ENCODE measurements at regions not wholly inside any gene's neighbourhood (a gene's known extent, or its start where the extent isn't known, plus 50 kb on each side); places are given as distances from the start of the nearest gene placed in this dataset.

- Histone ChIP-seq H3K36me3 (ENCODE audit: control insufficient read depth in 1 of 2, insufficient read depth in 2 of 2, low read length in 2 of 2) (no peaks in the 10 kb centered on the region), H3K27me3 (ENCODE audit: insufficient read depth, low read length) (no peaks in the 10 kb centered on the region), H3K4me3 (replicated peaks in 1 of 2; ENCODE audit: low read depth in 1 of 2, low read length in 2 of 2) (no peak overlapping the region), H4K20me1 (ENCODE audit: insufficient read depth) (no peaks in the 10 kb centered on the region), H3K9me3 (ENCODE audit: control insufficient read depth in 1 of 2, insufficient read depth in 1 of 2, low read depth in 1 of 2, low read length in 2 of 2) (no peaks in the 10 kb centered on the region), H3K9ac (ENCODE audit: low read length) (no peak overlapping the region), H2AFZ (ENCODE audit: low read depth, low read length, poor library complexity, severe bottlenecking) (no peak overlapping the region), H3K79me2 (ENCODE audit: insufficient read depth, low read length) (no peaks in the 10 kb centered on the region), H3K9me2 (ENCODE audit: insufficient read depth) (no peaks in the 10 kb centered on the region), H3K4me2 (ENCODE audit: low read length) (no peak overlapping the region), H3K27ac (ENCODE audit: low read depth, low read length) (no peak overlapping the region), H3K4me1 (ENCODE audit: control insufficient read depth in 1 of 2, insufficient read depth in 2 of 2, low read length in 2 of 2) (no peaks in the 10 kb centered on the region)
- peak; percentile 70 for ATAC-seq
- peak; percentile 70 for TF ChIP-seq RAD21 (IDR thresholded peaks at IDR 0.05; ENCODE audit: low read depth)
- peak; percentile 36 to 72 (median 58); a peak in 5 of 6 replicates for TF ChIP-seq CTCF (IDR thresholded peaks at IDR 0.05 in 2 of 3, conservative IDR thresholded peaks at IDR 0.05 in 1 of 3; ENCODE audit: borderline replicate concordance in 1 of 3, insufficient read depth in 1 of 3, low read depth in 2 of 3, low read length in 2 of 3)
- TF ChIP-seq CEBPB (IDR thresholded peaks at IDR 0.05; ENCODE audit: low read depth), result no peak
- CTCF ChIA-PET, result interaction anchor here (0.5 to 2.9 kb wide), 16 partner anchors 9 to 885 kb away, joined by 3 to 44 read pairs (median 3); no protein-coding TSS in a partner anchor
- RAD21 ChIA-PET (ENCODE audit: low non-redundant PET in 1 of 2, low total read pairs in 2 of 2, uncharacterized antibody in 2 of 2, unreplicated experiment in 2 of 2), result interaction anchor here (0.8 to 1.8 kb wide), 4 partner anchors 46 to 117 kb away, joined by 3 to 6 read pairs (median 4); no protein-coding TSS in a partner anchor
- BruUV-seq (replicated peaks), result no TSS peak
- POLR2A ChIA-PET, result interaction anchor here (1.5 kb wide), 1 partner anchor 110 kb away, joined by 4 read pairs; no protein-coding TSS in a partner anchor
- intact Hi-C loops (cut with micrococcal nuclease), result loop anchor here (1.0 kb wide), 1 partner anchor 111 kb away; no protein-coding TSS in a partner anchor
- DNase-seq (ENCODE audit: low read depth, low spot score), result peak; percentile 24
These were observed 124.8 kb downstream of the NUP35 start for GRCh38 chr2:183248866-183249567.

- POLR2A ChIA-PET, result interaction anchor here (1.5 kb wide), 1 partner anchor 109 kb away, joined by 4 read pairs; no protein-coding TSS in a partner anchor
- TF ChIP-seq EZH2 (IDR thresholded peaks at IDR 0.05) (no peak), ATF3 (IDR thresholded peaks at IDR 0.05) (no peak), CBX3 (IDR thresholded peaks at IDR 0.05; ENCODE audit: low read depth) (no peak), TCF7L2 (IDR thresholded peaks at IDR 0.05; ENCODE audit: borderline replicate concordance, extremely low read depth, insufficient read depth, insufficient read length) (no peak), EZH2phosphoT487 (IDR thresholded peaks at IDR 0.05; ENCODE audit: borderline replicate concordance) (no peak)
- Histone ChIP-seq H3K27me3 (ENCODE audit: insufficient read depth, low read length) (no peaks in the 10 kb centered on the region), H4K20me1 (ENCODE audit: insufficient read depth) (no peaks in the 10 kb centered on the region), H3K36me3 (ENCODE audit: control insufficient read depth in 1 of 2, insufficient read depth in 2 of 2, low read length in 2 of 2) (no peaks in the 10 kb centered on the region), H3K9me2 (ENCODE audit: insufficient read depth) (no peaks in the 10 kb centered on the region), H3K9ac (ENCODE audit: low read length) (no peak overlapping the region), H3K4me2 (ENCODE audit: low read length) (no peak overlapping the region), H3K9me3 (ENCODE audit: control insufficient read depth in 1 of 2, insufficient read depth in 1 of 2, low read depth in 1 of 2, low read length in 2 of 2) (no peaks in the 10 kb centered on the region), H2AFZ (ENCODE audit: low read depth, low read length, poor library complexity, severe bottlenecking) (no peak overlapping the region), H3K4me1 (ENCODE audit: control insufficient read depth in 1 of 2, insufficient read depth in 2 of 2, low read length in 2 of 2) (no peaks in the 10 kb centered on the region), H3K4me3 (replicated peaks in 1 of 2; ENCODE audit: low read depth in 1 of 2, low read length in 2 of 2) (no peak overlapping the region), H3K27ac (ENCODE audit: low read depth, low read length) (no peak overlapping the region), H3K79me2 (ENCODE audit: insufficient read depth, low read length) (no peaks in the 10 kb centered on the region)
- intact Hi-C loops (cut with micrococcal nuclease), result no loop called here
- BruUV-seq (replicated peaks), result no TSS peak
- DNase-seq (ENCODE audit: low read depth, low spot score), result no peak
- CTCF ChIA-PET, result no interaction called here
- RAD21 ChIA-PET (ENCODE audit: low non-redundant PET in 1 of 2, low total read pairs in 2 of 2, uncharacterized antibody in 2 of 2, unreplicated experiment in 2 of 2), result no interaction called here
- no peak for ATAC-seq
These were observed 125.8 kb downstream of the NUP35 start for GRCh38 chr2:183250061-183250460.
